ENCODE measurements at regions not wholly inside any gene's neighbourhood (a gene's known extent, or its start where the extent isn't known, plus 50 kb on each side); places are given as distances from the start of the nearest gene placed in this dataset.
"Not testable (repeated sequence)": the region's sequence is repeated elsewhere in the genome, so short reads cannot be mapped to it uniquely, and the experiment has no call there.

GRCh38 chr6:99819853-99820252 is 174.2 kb downstream of the MCHR2 start:
- intact Hi-C loops (cut with DNase I), result no loop called here
- Histone ChIP-seq H3K9me3 (replicated peaks in 1 of 3) (no peaks in the 10 kb centered on the region), H3K27ac (no peak overlapping the region), H3K27me3 (no peaks in the 10 kb centered on the region), H3K4me1 (replicated peaks in 1 of 2) (no peaks in the 10 kb centered on the region), H3K4me3 (no peak overlapping the region), H3K36me3 (replicated peaks in 1 of 2) (no peaks in the 10 kb centered on the region)
- 65 to 76% (median 69%) methylated on average over 5 of the region's 5 CpGs for WGBS, 4 donors
- DNase-seq, result no peak
- TF ChIP-seq CTCF (IDR thresholded peaks at IDR 0.05), result no peak
- no peak for TF ChIP-seq POLR2A (IDR thresholded peaks at IDR 0.05)

GRCh38 chr6:99821164-99821563 is 172.9 kb downstream of the MCHR2 start:
- no peaks in the 10 kb centered on the region for H3K4me1 ChIP-seq (replicated peaks in 1 of 2)
- no peak overlapping the region for H3K4me3 ChIP-seq
- intact Hi-C loops (cut with DNase I), result no loop called here
- TF ChIP-seq CTCF (IDR thresholded peaks at IDR 0.05) (no peak), POLR2A (IDR thresholded peaks at IDR 0.05) (no peak)
- H3K36me3 ChIP-seq (replicated peaks in 1 of 2), result no peaks in the 10 kb centered on the region
- no peak overlapping the region for H3K27ac ChIP-seq
- 68 to 78% (median 73%) methylated on average over 6 of the region's 6 CpGs for WGBS, 4 donors
- no peak for DNase-seq
- H3K9me3 ChIP-seq (replicated peaks in 1 of 3), result no peaks in the 10 kb centered on the region
- H3K27me3 ChIP-seq, result no peaks in the 10 kb centered on the region

DNA sequence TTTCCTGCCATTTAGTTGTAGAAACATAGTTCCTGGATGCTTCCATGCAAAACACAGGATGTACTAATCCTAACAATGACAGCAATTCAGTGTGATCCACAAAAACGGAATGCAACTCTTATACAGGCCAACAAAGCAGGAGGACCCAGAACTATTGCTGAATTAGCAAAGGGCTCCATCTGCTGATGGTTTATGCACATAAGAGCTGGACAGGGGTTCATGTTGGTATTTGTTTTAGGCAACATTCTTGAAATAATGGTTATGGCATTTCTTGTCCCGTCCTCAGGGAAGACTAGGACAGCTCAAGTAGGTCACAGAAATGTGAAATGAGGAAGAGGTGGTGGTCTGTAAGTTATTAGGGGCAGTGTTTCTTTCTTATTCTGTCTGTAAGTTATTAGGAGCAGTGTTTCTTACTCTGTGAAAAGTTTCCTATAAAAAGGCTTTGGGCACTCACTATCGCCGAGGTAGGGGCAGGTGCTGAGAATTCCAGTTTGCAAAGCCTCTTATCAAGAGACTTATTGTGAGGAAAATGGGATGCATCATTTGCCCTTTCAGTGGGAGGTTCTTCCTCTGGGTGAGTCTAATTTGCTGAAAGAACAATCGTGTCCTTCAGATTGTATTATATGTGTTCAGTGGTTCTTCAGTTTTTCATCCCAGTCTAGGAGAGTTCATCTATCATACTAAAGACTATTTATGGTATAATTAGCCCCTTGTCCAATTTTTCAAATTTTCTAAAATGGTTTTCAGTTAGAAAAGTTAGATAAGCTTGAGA is 171.1 kb downstream of the MCHR2 start:
- no peak overlapping the region for H3K27ac ChIP-seq
- peak in 1 of 7 donors; percentile 4 for DNase-seq
- no peaks in the 10 kb centered on the region for H3K27me3 ChIP-seq
- H3K9me3 ChIP-seq (replicated peaks in 1 of 3), result no peaks in the 10 kb centered on the region
- no peak overlapping the region for H3K4me3 ChIP-seq
- no peaks in the 10 kb centered on the region for H3K36me3 ChIP-seq (replicated peaks in 1 of 2)
- H3K4me1 ChIP-seq (replicated peaks in 1 of 2), result no peaks in the 10 kb centered on the region
- WGBS, 4 donors, result 24 to 50% (median 35%) methylated on average over 5 of the region's 5 CpGs
- TF ChIP-seq POLR2A (IDR thresholded peaks at IDR 0.05), result no peak
- peak in 1 of 6 experiments; percentile 5 for TF ChIP-seq CTCF (IDR thresholded peaks at IDR 0.05)
- intact Hi-C loops (cut with DNase I), result no loop called here

DNA sequence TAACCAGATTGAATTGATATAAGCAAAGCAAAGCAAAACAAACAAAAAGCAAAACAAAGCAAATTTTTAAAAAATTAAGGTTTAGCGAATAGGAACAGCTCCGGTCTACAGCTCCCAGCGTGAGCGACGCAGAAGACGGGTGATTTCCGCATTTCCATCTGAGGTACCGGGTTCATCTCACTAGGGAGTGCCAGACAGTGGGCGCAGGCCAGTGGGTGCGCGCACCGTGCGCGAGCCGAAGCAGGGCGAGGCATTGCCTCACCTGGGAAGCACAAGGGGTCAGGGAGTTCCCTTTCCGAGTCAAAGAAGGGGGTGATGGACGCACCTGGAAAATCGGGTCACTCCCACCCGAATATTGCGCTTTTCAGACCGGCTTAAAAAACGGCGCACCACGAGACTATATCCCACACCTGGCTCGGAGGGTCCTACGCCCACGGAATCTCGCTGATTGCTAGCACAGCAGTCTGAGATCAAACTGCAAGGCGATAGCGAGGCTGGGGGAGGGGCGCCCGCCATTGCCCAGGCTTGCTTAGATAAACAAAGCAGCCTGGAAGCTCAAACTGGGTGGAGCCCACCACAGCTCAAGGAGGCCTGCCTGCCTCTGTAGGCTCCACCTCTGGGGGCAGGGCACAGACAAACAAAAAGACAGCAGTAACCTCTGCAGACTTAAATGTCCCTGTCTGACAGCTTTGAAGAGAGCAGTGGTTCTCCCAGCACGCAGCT is 170.3 kb downstream of the MCHR2 start:
- H3K9me3 ChIP-seq (replicated peaks in 1 of 3); H3K36me3 ChIP-seq (replicated peaks in 1 of 2); H3K27ac ChIP-seq; H3K4me3 ChIP-seq; H3K4me1 ChIP-seq (replicated peaks in 1 of 2); intact Hi-C loops (cut with DNase I); H3K27me3 ChIP-seq; DNase-seq: not testable (repeated sequence)
- WGBS, 4 donors, result 23 to 56% (median 32%) methylated on average over 2 to 9 of the region's 34 CpGs

Data from adrenal gland (tissue), 9 donors.